Gastrocnemius medialis (tissue), 4 donors: ENCODE measurements at regions not wholly inside any gene's neighbourhood (a gene's known extent, or its start where the extent isn't known, plus 50 kb on each side); places are given as distances from the start of the nearest gene placed in this dataset.

Experiments
- ATAC-seq, 2 donors: fragments of 150-250 bp; one replicate each; pipeline ENCODE4 v1.9.1; 2016
- DNase-seq, 2 donors: peaks; one replicate each; pipeline ENCODE4 v3.0.0-alpha.2; 2019
- H3K27ac ChIP-seq, 4 donors: fragments of 200-600 bp; sonication (generic); 1 replicate in 1 of 4; 2 replicates in 3 of 4; pipeline ENCODE4 v1.5.1; 2016 to 2018; ENCODE audit warnings: mild to moderate bottlenecking in 2 of 4, moderate library complexity in 1 of 4
- H3K27me3 ChIP-seq, 3 donors: fragments of 200-600 bp; sonication (generic) in 2 of 3; 1 replicate in 1 of 3; 2 replicates in 2 of 3; pipeline versions ENCODE4 v1.5.1 to v1.6.0; 2016 to 2019; ENCODE audit warnings: mild to moderate bottlenecking in 1 of 3, moderate library complexity in 1 of 3
- H3K36me3 ChIP-seq, 2 donors: fragments of 200-600 bp; sonication (generic) in 1 of 2; one replicate each; pipeline ENCODE4 v1.5.1; 2017 to 2018
- H3K4me1 ChIP-seq, 2 donors: fragments of 200-600 bp; sonication (generic) in 1 of 2; one replicate each; pipeline ENCODE4 v1.5.1; 2016 to 2017; ENCODE audit warnings: mild to moderate bottlenecking in 2 of 2
- H3K4me3 ChIP-seq, 4 donors: fragments of 200-600 bp; sonication (generic) in 3 of 4; 1 replicate in 1 of 4; 2 replicates in 3 of 4; pipeline ENCODE4 v1.5.1; 2016 to 2019; ENCODE audit warnings: mild to moderate bottlenecking in 2 of 4
- H3K9me3 ChIP-seq, 3 donors: fragments of 200-600 bp; sonication (generic) in 2 of 3; 1 replicate in 1 of 3; 2 replicates in 2 of 3; pipeline ENCODE4 v1.5.1; 2016 to 2019
- POLR2A ChIP-seq, 2 donors: fragments of 450-650 bp; IDR thresholded peaks; one replicate each; pipeline ENCODE4 v1.6.1; 2017; ENCODE audit warnings: antibody characterized with exemption in 2 of 2, mild to moderate bottlenecking in 2 of 2, moderate library complexity in 2 of 2
- in situ Hi-C, 4 donors: fragments of 200-750 bp; cut with MboI; loops; one replicate each; pipeline versions ENCODE4 v1.15.0 to v1.8.0; 2017; ENCODE audit warnings: low sequenced_read_pairs in 4 of 4
- intact Hi-C: fragments of 100-400 bp; cut with DNase I; formaldehyde crosslinking; loops from one replicate; pipeline ENCODE4 v1.15.1; 2023; ENCODE audit warnings: low total_unique reads
- TF ChIP-seq, protein P1 (sequence below), 5 experiments: fragments of 450-650 bp in 3 of 5; fragments of 200-600 bp in 2 of 5; sonication (generic) in 2 of 5; IDR thresholded peaks in 4 of 5; conservative IDR thresholded peaks in 1 of 5; 1 replicate in 4 of 5; 2 replicates in 1 of 5; pipeline ENCODE4 v1.5.1; 2016 to 2019; ENCODE audit warnings: antibody characterized with exemption in 5 of 5, mild to moderate bottlenecking in 3 of 5, moderate library complexity in 3 of 5

DNA sequence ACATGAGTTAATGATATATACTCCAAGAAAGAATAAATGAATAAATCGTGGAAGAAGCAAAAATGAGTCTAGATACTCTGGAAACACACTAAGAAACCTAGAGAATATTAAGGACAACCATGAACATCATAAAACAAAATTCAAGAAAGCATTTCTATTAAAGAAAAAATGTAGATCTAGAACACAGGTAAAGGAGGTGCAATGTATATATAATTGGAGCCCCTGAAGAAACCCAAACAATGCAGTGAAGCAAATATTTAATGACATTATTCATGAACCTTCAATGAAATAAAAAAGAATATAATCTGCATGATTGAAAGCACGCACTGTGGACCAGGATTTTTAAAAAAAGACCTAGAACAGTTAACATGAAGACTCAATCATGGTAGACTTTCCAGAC lies 150.1 kb downstream of the ATPSCKMT start:
- H3K36me3 ChIP-seq, result no peaks in the 10 kb centered on the region
- ATAC-seq (no peak), DNase-seq (no peak)
- no peak overlapping the region for H3K4me3 ChIP-seq
- TF ChIP-seq POLR2A (IDR thresholded peaks at IDR 0.05), result no peak
- TF ChIP-seq, protein P1, sequence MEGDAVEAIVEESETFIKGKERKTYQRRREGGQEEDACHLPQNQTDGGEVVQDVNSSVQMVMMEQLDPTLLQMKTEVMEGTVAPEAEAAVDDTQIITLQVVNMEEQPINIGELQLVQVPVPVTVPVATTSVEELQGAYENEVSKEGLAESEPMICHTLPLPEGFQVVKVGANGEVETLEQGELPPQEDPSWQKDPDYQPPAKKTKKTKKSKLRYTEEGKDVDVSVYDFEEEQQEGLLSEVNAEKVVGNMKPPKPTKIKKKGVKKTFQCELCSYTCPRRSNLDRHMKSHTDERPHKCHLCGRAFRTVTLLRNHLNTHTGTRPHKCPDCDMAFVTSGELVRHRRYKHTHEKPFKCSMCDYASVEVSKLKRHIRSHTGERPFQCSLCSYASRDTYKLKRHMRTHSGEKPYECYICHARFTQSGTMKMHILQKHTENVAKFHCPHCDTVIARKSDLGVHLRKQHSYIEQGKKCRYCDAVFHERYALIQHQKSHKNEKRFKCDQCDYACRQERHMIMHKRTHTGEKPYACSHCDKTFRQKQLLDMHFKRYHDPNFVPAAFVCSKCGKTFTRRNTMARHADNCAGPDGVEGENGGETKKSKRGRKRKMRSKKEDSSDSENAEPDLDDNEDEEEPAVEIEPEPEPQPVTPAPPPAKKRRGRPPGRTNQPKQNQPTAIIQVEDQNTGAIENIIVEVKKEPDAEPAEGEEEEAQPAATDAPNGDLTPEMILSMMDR (IDR thresholded peaks at IDR 0.05 in 4 of 5, conservative IDR thresholded peaks at IDR 0.05 in 1 of 5), result no peak
- in situ Hi-C loops, result no loop called here
- H3K4me1 ChIP-seq, result no peaks in the 10 kb centered on the region
- no peak overlapping the region for H3K27ac ChIP-seq
- H3K27me3 ChIP-seq, result no peaks in the 10 kb centered on the region
- intact Hi-C loops, result no loop called here
- H3K9me3 ChIP-seq, result no peaks in the 10 kb centered on the region

DNA sequence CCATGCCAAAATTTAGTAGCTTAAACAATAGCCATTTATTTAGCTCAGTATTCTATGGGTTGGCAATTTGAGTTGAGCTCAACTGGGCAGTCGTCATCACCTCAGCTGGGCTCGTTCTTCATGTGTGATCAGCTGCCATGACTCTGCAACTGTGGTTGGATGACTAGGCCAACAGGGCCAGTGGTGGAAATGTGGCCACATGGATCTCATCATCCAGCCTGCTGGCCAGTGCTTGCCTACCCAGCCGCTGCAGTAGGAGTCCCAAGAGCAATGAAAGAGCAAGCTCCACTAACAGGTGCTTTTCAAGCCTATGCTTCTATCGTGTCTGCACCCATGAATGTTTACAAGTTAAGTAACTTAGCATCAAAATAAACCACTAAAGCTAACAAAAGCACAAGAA lies 158.0 kb downstream of the ATPSCKMT start:
- no peak for DNase-seq
- Histone ChIP-seq H3K4me3 (no peak overlapping the region), H3K4me1 (no peaks in the 10 kb centered on the region), H3K9me3 (no peaks in the 10 kb centered on the region), H3K36me3 (no peaks in the 10 kb centered on the region), H3K27ac (no peak overlapping the region), H3K27me3 (no peaks in the 10 kb centered on the region)
- in situ Hi-C loops, result no loop called here
- TF ChIP-seq, protein P1 (IDR thresholded peaks at IDR 0.05 in 4 of 5, conservative IDR thresholded peaks at IDR 0.05 in 1 of 5), result no peak
- no peak for TF ChIP-seq POLR2A (IDR thresholded peaks at IDR 0.05)
- no peak for ATAC-seq
- intact Hi-C loops, result no loop called here

DNA sequence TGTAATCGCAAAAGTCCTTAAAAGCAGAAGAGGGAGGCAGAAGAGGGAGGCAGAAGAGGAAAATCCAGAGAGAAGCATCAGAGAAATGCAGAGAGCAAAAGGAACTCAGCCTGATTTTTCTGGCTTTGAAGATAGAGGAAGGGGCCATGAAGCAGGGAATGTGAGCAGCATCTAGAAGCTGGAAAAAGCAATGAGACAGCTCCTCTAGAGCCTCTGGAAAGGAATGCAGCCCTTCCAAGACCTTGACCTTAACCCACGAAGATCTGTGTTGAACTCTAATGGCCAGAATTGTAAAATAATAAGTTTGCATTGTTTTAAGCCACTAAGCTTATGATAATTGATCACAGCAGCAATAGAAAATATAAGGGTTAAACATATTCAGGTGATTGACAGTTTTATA lies 159.6 kb downstream of the ATPSCKMT start:
- ATAC-seq, result no peak
- H3K9me3 ChIP-seq, result no peaks in the 10 kb centered on the region
- H3K36me3 ChIP-seq, result no peaks in the 10 kb centered on the region
- H3K27ac ChIP-seq, result no peak overlapping the region
- TF ChIP-seq POLR2A (IDR thresholded peaks at IDR 0.05), result no peak
- TF ChIP-seq, protein P1 (IDR thresholded peaks at IDR 0.05 in 4 of 5, conservative IDR thresholded peaks at IDR 0.05 in 1 of 5), result no peak
- intact Hi-C loops (no loop called here), in situ Hi-C loops (no loop called here)
- H3K4me1 ChIP-seq, result no peaks in the 10 kb centered on the region
- no peak for DNase-seq
- no peaks in the 10 kb centered on the region for H3K27me3 ChIP-seq
- no peak overlapping the region for H3K4me3 ChIP-seq

DNA sequence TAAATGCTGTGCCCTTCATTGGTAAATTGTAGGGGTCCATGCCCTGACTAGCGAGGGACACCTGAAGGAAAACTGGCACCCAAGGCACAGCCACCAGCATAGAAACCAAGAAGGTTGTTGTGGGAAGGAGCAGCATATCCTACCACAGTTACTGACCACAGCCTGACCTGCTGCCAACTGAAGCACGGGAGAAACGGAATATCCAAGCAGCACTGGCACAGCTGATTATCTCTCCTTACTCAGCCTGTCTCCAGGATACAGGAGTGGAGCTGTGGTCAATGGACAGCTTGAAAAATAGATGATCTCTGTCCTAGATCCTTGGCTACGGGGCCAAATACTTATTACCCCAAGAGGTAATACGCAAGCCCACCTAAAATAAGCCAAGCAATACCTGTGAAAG lies 164.5 kb downstream of the ATPSCKMT start:
- H3K27ac ChIP-seq, result no peak overlapping the region
- ATAC-seq (no peak), DNase-seq (no peak)
- no peak for TF ChIP-seq POLR2A (IDR thresholded peaks at IDR 0.05)
- TF ChIP-seq, protein P1 (IDR thresholded peaks at IDR 0.05 in 4 of 5, conservative IDR thresholded peaks at IDR 0.05 in 1 of 5), result no peak
- no peaks in the 10 kb centered on the region for H3K27me3 ChIP-seq
- no peaks in the 10 kb centered on the region for H3K36me3 ChIP-seq
- no peaks in the 10 kb centered on the region for H3K4me1 ChIP-seq
- intact Hi-C loops, result no loop called here
- no peaks in the 10 kb centered on the region for H3K9me3 ChIP-seq
- H3K4me3 ChIP-seq, result no peak overlapping the region
- in situ Hi-C loops, result no loop called here

DNA sequence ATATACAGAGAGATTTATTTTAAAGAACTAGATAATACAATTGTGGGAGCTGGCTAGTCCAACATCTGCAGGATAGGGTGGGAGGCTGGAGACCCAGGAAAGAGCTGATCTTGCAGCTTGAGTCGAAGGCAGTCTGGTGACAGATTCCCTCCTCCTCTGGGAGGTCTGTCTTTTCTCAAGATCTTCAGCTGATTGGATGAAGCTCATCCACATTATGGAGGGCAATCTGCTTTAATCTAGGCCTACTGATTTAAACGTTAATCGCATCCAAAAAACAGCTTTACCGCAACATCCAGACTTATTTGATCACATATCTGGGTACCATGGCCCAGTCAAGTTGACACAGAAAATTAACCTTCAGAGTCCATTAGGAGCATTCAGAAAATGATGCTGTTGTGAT lies 168.1 kb downstream of the ATPSCKMT start:
- intact Hi-C loops, result no loop called here
- no peaks in the 10 kb centered on the region for H3K9me3 ChIP-seq
- no peaks in the 10 kb centered on the region for H3K4me1 ChIP-seq
- no peak overlapping the region for H3K27ac ChIP-seq
- in situ Hi-C loops, result no loop called here
- no peaks in the 10 kb centered on the region for H3K27me3 ChIP-seq
- no peak overlapping the region for H3K4me3 ChIP-seq
- no peak for ATAC-seq
- no peak for DNase-seq
- no peaks in the 10 kb centered on the region for H3K36me3 ChIP-seq
- TF ChIP-seq, protein P1 (IDR thresholded peaks at IDR 0.05 in 4 of 5, conservative IDR thresholded peaks at IDR 0.05 in 1 of 5), result no peak
- TF ChIP-seq POLR2A (IDR thresholded peaks at IDR 0.05), result no peak
